ENCODE measurements at regions not wholly inside any gene's neighbourhood (a gene's known extent, or its start where the extent isn't known, plus 50 kb on each side); places are given as distances from the start of the nearest gene placed in this dataset.

DNA sequence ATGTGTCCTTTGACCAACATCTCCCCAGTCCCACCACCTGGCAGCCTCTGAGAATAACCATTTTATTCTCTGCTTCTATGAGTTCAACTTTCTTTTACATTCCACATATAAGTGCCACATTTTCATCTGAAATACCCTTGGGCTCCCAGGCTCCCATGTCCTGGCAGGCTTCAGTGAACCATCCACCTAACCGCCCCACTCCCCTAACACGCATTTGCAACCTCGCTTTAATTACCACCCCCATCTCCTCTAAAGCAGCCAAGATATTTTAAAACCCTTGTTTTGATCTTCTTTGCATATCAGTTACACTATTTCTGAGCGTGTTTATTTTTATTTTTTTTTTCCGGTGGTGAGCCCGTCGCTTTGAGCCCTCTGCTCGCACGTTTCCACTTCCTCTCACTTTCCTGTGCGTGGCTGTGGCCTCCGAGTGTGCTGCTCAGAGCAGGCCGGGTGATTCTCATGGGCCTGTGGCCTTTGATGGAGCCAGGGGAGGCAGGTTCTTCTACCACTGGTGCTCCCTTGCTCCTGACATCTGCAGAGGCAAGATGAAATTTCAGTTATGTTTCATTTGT lies 195.4 kb upstream of the LPP start:
- H4K20me1 ChIP-seq (replicated peaks; ENCODE audit: control insufficient read depth, extremely low read depth, insufficient read depth, low read length): no peaks in the 10 kb centered on the region
- no peak overlapping the region for H3K4me2 ChIP-seq (ENCODE audit: insufficient read depth, low read length)
- H3K27me3 ChIP-seq (ENCODE audit: control insufficient read depth in 2 of 2, insufficient read depth in 2 of 2, low read length in 2 of 2): peaks cover 2% of the 10 kb centered on the region in 2 experiments
- H3K4me3 ChIP-seq (replicated peaks in 1 of 3; ENCODE audit: insufficient read depth in 1 of 3, low read depth in 1 of 3, low read length in 3 of 3): no peak overlapping the region
- ChIA-PET CTCF (no interaction called here), POLR2A (no interaction called here)
- H2AFZ ChIP-seq (ENCODE audit: low read depth, low read length): no peak overlapping the region
- H3K27ac ChIP-seq (ENCODE audit: insufficient read depth, low read depth, low read length): no peak overlapping the region
- no peaks in the 10 kb centered on the region for H3K79me2 ChIP-seq (ENCODE audit: control insufficient read depth, insufficient read depth, low read length)
- no TSS peak for BruUV-seq (replicated peaks)
- H3K36me3 ChIP-seq (ENCODE audit: control insufficient read depth in 2 of 2, extremely low read depth in 1 of 2, insufficient read depth in 2 of 2, low read length in 2 of 2): no peaks in the 10 kb centered on the region
- intact Hi-C loops (cut with micrococcal nuclease): no loop called here
- TF ChIP-seq JUN (IDR thresholded peaks at IDR 0.05; ENCODE audit: borderline replicate concordance, insufficient read depth, insufficient read length, low read depth) (no peak), EZH2 (IDR thresholded peaks at IDR 0.05; ENCODE audit: borderline replicate concordance, low read depth, low read length, severe bottlenecking) (no peak), MYC (IDR thresholded peaks at IDR 0.05; ENCODE audit: low read depth, low read length) (no peak), POLR2AphosphoS5 (IDR thresholded peaks at IDR 0.05; ENCODE audit: insufficient read depth, low read depth, low read length) (no peak)
- TF ChIP-seq, protein P1, sequence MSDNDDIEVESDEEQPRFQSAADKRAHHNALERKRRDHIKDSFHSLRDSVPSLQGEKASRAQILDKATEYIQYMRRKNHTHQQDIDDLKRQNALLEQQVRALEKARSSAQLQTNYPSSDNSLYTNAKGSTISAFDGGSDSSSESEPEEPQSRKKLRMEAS (IDR thresholded peaks at IDR 0.05; ENCODE audit: insufficient read depth, insufficient read length): no peak
- H3K9me1 ChIP-seq (replicated peaks; ENCODE audit: control insufficient read depth, extremely low read depth, insufficient read depth, low read length): no peaks in the 10 kb centered on the region
- DNase-seq (ENCODE audit: low read depth, low spot score): no peak
- dilution Hi-C loops (cut with MboI; ENCODE audit: extremely low pct_ligation_motif_present, low sequenced_read_pairs): no loop called here
- no peaks in the 10 kb centered on the region for H3K9me3 ChIP-seq (replicated peaks; ENCODE audit: control insufficient read depth, insufficient read depth, low read length)
- no peak for FAIRE-seq
- H3K4me1 ChIP-seq (ENCODE audit: control insufficient read depth, extremely low read depth, insufficient read depth, low read length): no peaks in the 10 kb centered on the region
- H3K9ac ChIP-seq (replicated peaks; ENCODE audit: extremely low read depth, insufficient read depth, low read length): no peak overlapping the region

DNA sequence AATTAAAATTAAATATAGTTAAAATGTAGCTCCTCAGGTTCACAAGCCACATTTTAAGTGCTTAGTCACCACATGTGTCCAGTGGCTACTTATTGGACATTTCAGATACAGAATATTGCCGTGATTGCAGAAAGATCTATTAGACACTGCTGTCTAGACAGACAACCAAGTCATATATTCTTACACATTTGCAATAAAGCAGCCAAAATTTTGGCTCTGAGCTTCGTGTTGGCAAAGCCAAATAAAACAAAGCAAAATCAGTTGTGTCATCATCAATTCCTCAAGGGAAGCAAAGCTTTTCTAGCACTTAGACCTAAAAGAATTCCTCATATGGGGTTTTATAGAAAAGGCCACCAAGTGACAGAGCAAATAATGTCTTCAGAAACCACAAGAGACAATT lies 193.1 kb upstream of the LPP start:
- H3K79me2 ChIP-seq (ENCODE audit: control insufficient read depth, insufficient read depth, low read length): no peaks in the 10 kb centered on the region
- FAIRE-seq: no peak
- no peaks in the 10 kb centered on the region for H4K20me1 ChIP-seq (replicated peaks; ENCODE audit: control insufficient read depth, extremely low read depth, insufficient read depth, low read length)
- no peaks in the 10 kb centered on the region for H3K9me3 ChIP-seq (replicated peaks; ENCODE audit: control insufficient read depth, insufficient read depth, low read length)
- no peak overlapping the region for H3K27ac ChIP-seq (ENCODE audit: insufficient read depth, low read depth, low read length)
- TF ChIP-seq POLR2A (IDR thresholded peaks at IDR 0.05; ENCODE audit: low read depth, low read length) (no peak), POLR2AphosphoS5 (IDR thresholded peaks at IDR 0.05; ENCODE audit: insufficient read depth, low read depth, low read length) (no peak), GATA2 (IDR thresholded peaks at IDR 0.05; ENCODE audit: insufficient read depth, insufficient read length, low read depth, low read length) (no peak), MYC (IDR thresholded peaks at IDR 0.05; ENCODE audit: low read depth, low read length) (no peak), EZH2 (IDR thresholded peaks at IDR 0.05; ENCODE audit: borderline replicate concordance, low read depth, low read length, severe bottlenecking) (no peak), FOS (IDR thresholded peaks at IDR 0.05; ENCODE audit: borderline replicate concordance, insufficient read depth, low read length) (no peak), JUN (IDR thresholded peaks at IDR 0.05; ENCODE audit: borderline replicate concordance, insufficient read depth, insufficient read length, low read depth) (no peak)
- TF ChIP-seq, protein P1 (IDR thresholded peaks at IDR 0.05; ENCODE audit: insufficient read depth, insufficient read length): no peak
- TF ChIP-seq, protein P2, sequence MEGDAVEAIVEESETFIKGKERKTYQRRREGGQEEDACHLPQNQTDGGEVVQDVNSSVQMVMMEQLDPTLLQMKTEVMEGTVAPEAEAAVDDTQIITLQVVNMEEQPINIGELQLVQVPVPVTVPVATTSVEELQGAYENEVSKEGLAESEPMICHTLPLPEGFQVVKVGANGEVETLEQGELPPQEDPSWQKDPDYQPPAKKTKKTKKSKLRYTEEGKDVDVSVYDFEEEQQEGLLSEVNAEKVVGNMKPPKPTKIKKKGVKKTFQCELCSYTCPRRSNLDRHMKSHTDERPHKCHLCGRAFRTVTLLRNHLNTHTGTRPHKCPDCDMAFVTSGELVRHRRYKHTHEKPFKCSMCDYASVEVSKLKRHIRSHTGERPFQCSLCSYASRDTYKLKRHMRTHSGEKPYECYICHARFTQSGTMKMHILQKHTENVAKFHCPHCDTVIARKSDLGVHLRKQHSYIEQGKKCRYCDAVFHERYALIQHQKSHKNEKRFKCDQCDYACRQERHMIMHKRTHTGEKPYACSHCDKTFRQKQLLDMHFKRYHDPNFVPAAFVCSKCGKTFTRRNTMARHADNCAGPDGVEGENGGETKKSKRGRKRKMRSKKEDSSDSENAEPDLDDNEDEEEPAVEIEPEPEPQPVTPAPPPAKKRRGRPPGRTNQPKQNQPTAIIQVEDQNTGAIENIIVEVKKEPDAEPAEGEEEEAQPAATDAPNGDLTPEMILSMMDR (IDR thresholded peaks at IDR 0.05; ENCODE audit: extremely low read depth in 1 of 2, insufficient read depth in 1 of 2, low read depth in 1 of 2, low read length in 2 of 2): no peak
- peaks cover 2% of the 10 kb centered on the region in 2 experiments for H3K27me3 ChIP-seq (ENCODE audit: control insufficient read depth in 2 of 2, insufficient read depth in 2 of 2, low read length in 2 of 2)
- no peak overlapping the region for H3K4me3 ChIP-seq (replicated peaks in 1 of 3; ENCODE audit: insufficient read depth in 1 of 3, low read depth in 1 of 3, low read length in 3 of 3)
- ChIA-PET POLR2A (no interaction called here), CTCF (no interaction called here)
- no TSS peak for BruUV-seq (replicated peaks)
- intact Hi-C loops (cut with micrococcal nuclease) (no loop called here), dilution Hi-C loops (cut with MboI; ENCODE audit: extremely low pct_ligation_motif_present, low sequenced_read_pairs) (no loop called here)
- H2AFZ ChIP-seq (ENCODE audit: low read depth, low read length): no peak overlapping the region
- no peaks in the 10 kb centered on the region for H3K9me1 ChIP-seq (replicated peaks; ENCODE audit: control insufficient read depth, extremely low read depth, insufficient read depth, low read length)
- H3K4me2 ChIP-seq (ENCODE audit: insufficient read depth, low read length): no peak overlapping the region
- DNase-seq (ENCODE audit: low read depth, low spot score): no peak
- no peaks in the 10 kb centered on the region for H3K36me3 ChIP-seq (ENCODE audit: control insufficient read depth in 2 of 2, extremely low read depth in 1 of 2, insufficient read depth in 2 of 2, low read length in 2 of 2)
- H3K9ac ChIP-seq (replicated peaks; ENCODE audit: extremely low read depth, insufficient read depth, low read length): no peak overlapping the region
- H3K4me1 ChIP-seq (ENCODE audit: control insufficient read depth, extremely low read depth, insufficient read depth, low read length): no peaks in the 10 kb centered on the region
